ENCODE measurements at regions not wholly inside any gene's neighbourhood (a gene's known extent, or its start where the extent isn't known, plus 50 kb on each side); places are given as distances from the start of the nearest gene placed in this dataset.

- no peak overlapping the region for H3K4me3 ChIP-seq (ENCODE audit: low read depth, low read length)
- no peak for DNase-seq (ENCODE audit: low read depth)
- no peak for TF ChIP-seq CTCF (IDR thresholded peaks at IDR 0.05; ENCODE audit: insufficient read depth, low read depth, low read length, missing control alignments)
Observed at GRCh38 chr5:155343468-155343867, 329.9 kb downstream of the KIF4B start.

- no peak for DNase-seq (ENCODE audit: low read depth)
- no peak for TF ChIP-seq CTCF (IDR thresholded peaks at IDR 0.05; ENCODE audit: insufficient read depth, low read depth, low read length, missing control alignments)
- no peak overlapping the region for H3K4me3 ChIP-seq (ENCODE audit: low read depth, low read length)
Observed at GRCh38 chr5:155353231-155353630, 339.7 kb downstream of the KIF4B start.

DNA sequence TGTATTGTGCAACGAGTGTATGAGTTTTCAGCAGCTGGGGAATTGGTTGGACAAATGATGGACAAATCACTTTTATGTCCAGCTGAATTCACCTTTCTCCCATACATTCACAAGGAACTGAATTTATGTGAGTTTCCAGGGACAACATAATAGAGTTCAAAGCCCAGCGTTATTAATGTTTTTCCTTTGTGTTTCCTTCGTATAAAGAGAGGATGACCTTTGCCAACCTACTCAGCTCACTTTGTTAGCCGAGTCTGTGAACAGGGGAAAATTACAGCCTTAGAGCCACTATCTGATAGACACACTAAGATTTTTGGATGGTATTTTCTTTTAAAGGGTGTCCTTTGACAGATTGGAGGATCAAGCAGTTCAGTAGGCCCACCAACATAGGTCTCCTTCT is 352.5 kb downstream of the KIF4B start:
- no peak for DNase-seq (ENCODE audit: low read depth)
- H3K4me3 ChIP-seq (ENCODE audit: low read depth, low read length) = no peak overlapping the region
- no peak for TF ChIP-seq CTCF (IDR thresholded peaks at IDR 0.05; ENCODE audit: insufficient read depth, low read depth, low read length, missing control alignments)

DNA sequence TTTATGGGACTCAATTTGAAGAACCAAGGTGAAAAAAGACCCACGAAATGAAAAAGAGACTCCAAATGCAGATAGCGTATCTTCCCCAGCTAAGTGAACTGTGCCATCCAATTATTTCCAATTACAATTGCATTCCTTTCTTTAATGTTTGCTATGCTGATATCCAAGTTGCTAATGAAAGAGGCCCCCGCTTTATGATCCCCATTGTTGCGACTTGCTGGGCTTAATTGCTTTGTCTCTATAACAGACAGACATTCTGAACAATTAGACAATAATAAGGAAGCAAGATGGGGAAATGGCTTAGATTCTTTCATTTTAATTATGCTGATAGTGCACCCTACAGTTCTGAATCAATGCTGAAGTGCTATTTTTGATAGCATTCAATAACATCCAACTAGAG is 354.3 kb downstream of the KIF4B start:
- no peak for DNase-seq (ENCODE audit: low read depth)
- no peak overlapping the region for H3K4me3 ChIP-seq (ENCODE audit: low read depth, low read length)
- no peak for TF ChIP-seq CTCF (IDR thresholded peaks at IDR 0.05; ENCODE audit: insufficient read depth, low read depth, low read length, missing control alignments)

DNA sequence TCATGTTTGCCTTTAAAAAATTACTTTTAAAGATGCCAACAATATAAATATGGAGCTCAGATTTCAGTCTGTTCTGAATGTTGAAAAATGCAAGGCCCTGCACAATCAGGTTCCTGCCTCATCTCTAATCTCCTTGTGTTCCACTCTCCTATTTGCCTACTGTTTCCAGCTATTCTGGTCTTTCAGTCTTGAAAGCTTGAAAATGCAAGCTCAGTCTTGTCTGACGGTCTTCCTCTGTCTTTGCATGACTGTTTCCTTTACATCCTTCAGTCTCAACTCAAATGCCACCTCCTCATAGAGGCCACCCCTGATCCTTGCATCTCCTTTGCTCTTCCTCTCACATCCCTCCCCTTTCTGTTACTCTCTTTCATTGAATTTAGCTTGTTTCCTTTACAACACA is 354.9 kb downstream of the KIF4B start:
- H3K4me3 ChIP-seq (ENCODE audit: low read depth, low read length) = no peak overlapping the region
- no peak for TF ChIP-seq CTCF (IDR thresholded peaks at IDR 0.05; ENCODE audit: insufficient read depth, low read depth, low read length, missing control alignments)
- no peak for DNase-seq (ENCODE audit: low read depth)

GRCh38 chr5:155380480-155380879 is 366.9 kb downstream of the KIF4B start:
- TF ChIP-seq CTCF (IDR thresholded peaks at IDR 0.05; ENCODE audit: insufficient read depth, low read depth, low read length, missing control alignments) = no peak
- DNase-seq (ENCODE audit: low read depth) = no peak
- no peak overlapping the region for H3K4me3 ChIP-seq (ENCODE audit: low read depth, low read length)

- TF ChIP-seq CTCF (IDR thresholded peaks at IDR 0.05; ENCODE audit: insufficient read depth, low read depth, low read length, missing control alignments) = no peak
- H3K4me3 ChIP-seq (ENCODE audit: low read depth, low read length) = no peak overlapping the region
- no peak for DNase-seq (ENCODE audit: low read depth)
Observed at GRCh38 chr5:155381654-155382053, 368.1 kb downstream of the KIF4B start.

Measured in GM12865 (cell line).